HG03460 (cell line): ENCODE measurements at regions not wholly inside any gene's neighbourhood (a gene's known extent, or its start where the extent isn't known, plus 50 kb on each side); places are given as distances from the start of the nearest gene placed in this dataset.
"Not testable (repeated sequence)": the region's sequence is repeated elsewhere in the genome, so short reads cannot be mapped to it uniquely, and the experiment has no call there.

Experiments
- ATAC-seq: cut with Tn5 transposase; IDR thresholded peaks from one replicate; pipeline ENCODE4 v1.9.1; 2021; ENCODE audit not compliant: unreplicated experiment

DNA sequence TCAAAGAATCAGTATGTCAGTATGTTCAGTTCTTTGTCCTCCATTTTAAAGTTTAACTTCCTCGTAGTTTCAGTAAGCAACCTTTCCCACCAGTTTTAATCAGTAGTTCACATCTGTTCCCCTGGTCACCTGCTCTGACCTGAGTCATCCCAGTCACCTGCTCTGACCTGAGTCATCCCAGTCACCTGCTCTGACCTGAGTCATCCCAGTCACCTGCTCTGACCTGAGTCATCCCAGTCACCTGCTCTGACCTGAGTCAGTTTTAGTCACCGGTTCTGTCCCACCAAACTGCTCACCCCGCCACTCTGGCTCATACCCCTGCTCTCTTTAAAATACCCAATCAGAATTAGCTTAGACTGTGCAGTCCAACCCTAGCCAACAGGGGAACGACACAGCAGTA lies 180.1 kb upstream of the CNTN6 start:
- ATAC-seq: not testable (repeated sequence)

GRCh38 chr3:923161-923910 lies 169.5 kb upstream of the CNTN6 start:
- ATAC-seq: no peak

GRCh38 chr3:930866-931265 lies 162.0 kb upstream of the CNTN6 start:
- no peak for ATAC-seq

GRCh38 chr3:933326-933725 lies 159.5 kb upstream of the CNTN6 start:
- no peak for ATAC-seq

DNA sequence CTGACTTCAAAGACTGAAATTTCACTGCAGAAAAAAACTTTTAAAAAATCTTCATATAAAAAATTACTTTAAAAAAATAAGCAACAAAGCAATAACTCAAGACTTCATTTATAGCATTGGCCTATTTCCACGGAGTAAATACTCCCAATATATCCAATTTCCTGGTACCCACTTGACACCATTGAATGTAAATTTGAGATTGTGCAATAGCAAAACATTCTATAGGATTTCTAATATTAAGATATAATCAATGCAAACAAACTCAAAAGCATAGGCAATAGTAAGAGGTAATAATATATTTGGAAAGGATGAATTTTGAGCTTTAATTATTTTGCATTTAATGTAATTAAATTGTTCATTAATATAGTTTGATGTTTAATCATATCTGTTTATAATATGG lies 148.0 kb upstream of the CNTN6 start:
- no peak for ATAC-seq

DNA sequence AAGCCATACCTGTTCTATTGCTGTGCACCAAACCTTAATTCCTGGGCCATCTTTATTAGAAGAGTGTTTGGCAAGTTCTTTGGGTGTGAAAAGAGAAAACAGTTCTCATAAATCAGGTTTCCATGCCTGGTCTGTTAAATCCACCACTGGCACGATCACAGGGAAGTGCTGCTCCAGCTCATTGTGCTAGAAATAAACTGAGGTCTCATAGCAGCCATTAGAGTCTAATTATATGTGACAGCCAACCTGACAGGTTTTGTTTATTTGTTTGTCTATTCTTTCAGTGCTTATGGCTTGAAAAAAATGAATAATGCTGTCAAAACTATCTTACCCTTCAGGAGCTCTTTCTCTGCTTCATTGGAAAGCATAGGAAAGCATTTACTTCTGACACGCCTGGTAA lies 147.1 kb upstream of the CNTN6 start:
- no peak for ATAC-seq

- ATAC-seq: no peak
Measured at GRCh38 chr3:952906-953305, 139.9 kb upstream of the CNTN6 start.

DNA sequence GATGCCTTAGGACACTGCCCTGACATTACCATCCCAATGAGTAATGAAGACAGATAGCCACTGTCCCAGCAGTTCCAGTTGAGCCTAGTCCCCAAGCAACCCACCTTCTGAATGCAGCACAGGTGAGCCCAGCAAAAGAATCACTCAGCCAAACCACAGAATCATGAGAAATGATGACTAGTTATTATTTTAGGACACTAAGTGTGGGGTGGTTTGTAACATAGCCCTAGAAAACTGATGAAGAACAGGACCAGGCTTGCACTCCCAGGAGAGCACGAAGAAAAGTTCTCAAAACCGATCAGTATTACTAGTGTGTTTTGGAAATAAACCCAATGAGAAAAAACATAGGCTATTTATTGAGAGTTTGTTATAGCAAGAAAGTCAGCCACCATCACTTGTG lies 129.6 kb upstream of the CNTN6 start:
- ATAC-seq: no peak

GRCh38 chr3:963755-964154 lies 129.1 kb upstream of the CNTN6 start:
- no peak for ATAC-seq

GRCh38 chr3:965826-966225 lies 127.0 kb upstream of the CNTN6 start:
- no peak for ATAC-seq

DNA sequence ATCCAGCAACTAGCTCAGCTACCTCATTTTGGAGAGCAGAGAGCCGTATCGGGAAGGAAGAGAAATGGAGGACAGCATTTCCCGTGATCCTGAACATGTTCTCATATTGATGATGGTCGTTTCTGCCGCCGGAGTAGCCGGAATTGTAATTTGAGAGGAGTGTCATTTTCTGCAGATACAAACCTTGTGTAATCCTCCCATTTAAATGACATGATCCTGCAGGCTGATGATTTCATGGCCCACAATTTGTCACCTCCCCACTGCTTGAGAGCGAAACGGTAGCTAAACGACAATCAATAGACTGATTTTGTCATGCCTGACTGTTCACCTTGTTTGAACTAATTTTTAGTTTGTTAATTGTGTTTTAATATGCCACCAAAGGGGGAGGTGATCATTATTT lies 126.5 kb upstream of the CNTN6 start:
- no peak for ATAC-seq

DNA sequence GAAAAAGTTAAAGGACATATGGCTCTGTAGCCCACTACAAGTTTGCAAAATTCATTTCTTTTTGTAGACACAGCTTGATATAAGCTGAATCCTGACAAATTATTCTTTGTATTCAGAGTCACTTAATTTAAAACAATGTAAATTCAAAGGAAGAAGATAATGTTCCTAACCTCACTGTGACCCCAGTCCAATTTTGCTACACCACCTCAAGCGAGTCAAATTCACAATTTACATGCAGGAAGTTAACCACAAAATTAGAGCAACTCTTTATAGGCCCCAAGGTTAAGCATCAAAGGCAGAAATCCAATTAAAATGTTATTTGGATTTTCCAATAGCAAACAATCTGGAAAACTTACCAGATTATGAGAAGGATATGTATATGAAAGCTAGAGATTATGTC lies 119.5 kb upstream of the CNTN6 start:
- no peak for ATAC-seq

GRCh38 chr3:976006-976405 lies 116.8 kb upstream of the CNTN6 start:
- ATAC-seq: no peak

GRCh38 chr3:981156-981555 lies 111.7 kb upstream of the CNTN6 start:
- no peak for ATAC-seq

GRCh38 chr3:988785-989184 lies 104.0 kb upstream of the CNTN6 start:
- no peak for ATAC-seq

- no peak for ATAC-seq
Measured at GRCh38 chr3:992871-993270, 100.0 kb upstream of the CNTN6 start.

GRCh38 chr3:1002010-1002409 lies 90.8 kb upstream of the CNTN6 start:
- ATAC-seq: no peak

- ATAC-seq: no peak
Measured at GRCh38 chr3:1007866-1008265, 85.0 kb upstream of the CNTN6 start.

DNA sequence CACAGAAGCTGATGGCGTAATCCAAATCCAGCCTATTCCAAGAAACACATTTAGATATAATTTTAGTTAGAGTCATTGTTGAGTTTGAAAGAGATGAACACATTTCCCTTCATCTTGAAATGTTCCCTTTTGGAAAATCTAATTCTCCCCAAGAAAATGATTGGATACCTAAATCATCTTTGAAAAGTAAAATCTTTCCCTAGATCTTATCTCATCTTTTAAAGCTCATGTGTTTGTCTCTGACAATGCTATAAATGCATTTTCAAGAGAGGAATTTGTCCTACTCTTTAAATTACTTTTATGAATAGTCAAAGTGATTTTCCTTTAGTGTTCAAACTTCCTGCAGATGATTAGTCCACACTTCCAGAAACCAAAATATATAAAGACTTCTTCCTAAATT lies 82.6 kb upstream of the CNTN6 start:
- no peak for ATAC-seq

GRCh38 chr3:1015826-1016225 lies 77.0 kb upstream of the CNTN6 start:
- no peak for ATAC-seq

GRCh38 chr3:1017870-1018269 lies 75.0 kb upstream of the CNTN6 start:
- ATAC-seq: no peak

DNA sequence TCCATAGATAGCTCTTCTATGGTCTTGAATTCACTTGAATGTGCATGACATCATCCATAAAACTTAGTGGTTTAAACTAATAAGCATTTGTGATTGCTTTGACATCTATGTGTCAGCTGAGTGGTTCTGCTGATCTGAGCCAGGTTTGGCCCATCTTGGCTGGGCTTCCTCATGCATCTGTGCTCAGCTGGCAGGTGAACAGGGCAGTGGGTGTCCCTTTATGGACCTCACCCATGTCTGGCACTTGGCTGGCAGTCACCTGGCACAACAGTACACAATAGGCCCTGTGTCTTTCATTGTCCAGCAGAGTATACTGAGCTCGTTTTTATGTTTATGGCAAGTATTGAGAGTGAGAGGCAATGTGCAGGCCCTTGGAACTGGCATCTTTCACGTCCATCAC lies 73.7 kb upstream of the CNTN6 start:
- ATAC-seq: no peak

GRCh38 chr3:1026395-1026794 lies 66.4 kb upstream of the CNTN6 start:
- ATAC-seq: no peak
